Fibroblast of the aortic adventitia (primary cell): ENCODE measurements at regions not wholly inside any gene's neighbourhood (a gene's known extent, or its start where the extent isn't known, plus 50 kb on each side); places are given as distances from the start of the nearest gene placed in this dataset.
A peak's percentile ranks its signal among the peaks of the same experiment; 100 is the strongest.

Experiments
- DNase-seq: peaks from one replicate; pipeline ENCODE4 v3.0.0-alpha.2; 2010; ENCODE audit warnings: low read depth
- H3K4me3 ChIP-seq: 2 replicates; pipeline ENCODE4 v1.5.1; 2011; ENCODE audit warnings: low read depth, mild to moderate bottlenecking, control low read depth, low read length, moderate library complexity
- TF ChIP-seq, protein P1 (sequence below): IDR thresholded peaks from 2 replicates; pipeline ENCODE4 v1.5.1; 2011; ENCODE audit warnings: mild to moderate bottlenecking, low read length, control low read depth, inconsistent platforms; ENCODE audit not compliant: insufficient read depth

DNA sequence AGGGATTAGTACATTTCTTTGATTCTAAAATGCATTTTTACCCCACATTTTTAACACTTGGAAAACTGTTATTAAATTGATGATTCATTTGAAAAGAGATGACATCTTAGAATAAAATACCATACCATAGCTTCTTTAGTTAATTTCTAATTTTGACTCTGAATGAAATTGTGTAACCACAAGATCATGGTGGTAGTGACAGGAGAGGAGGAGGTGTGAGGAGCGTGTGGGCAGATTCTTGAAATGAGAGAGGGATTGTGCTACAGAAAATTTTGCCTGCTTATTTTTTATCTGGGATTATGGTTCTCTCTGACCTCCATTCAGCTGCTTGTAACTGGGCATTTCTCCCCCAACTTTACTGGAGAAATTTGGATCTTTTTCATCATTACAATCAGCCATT lies 173.3 kb upstream of the CLINT1 start:
- H3K4me3 ChIP-seq, result no peak overlapping the region
- TF ChIP-seq, protein P1, sequence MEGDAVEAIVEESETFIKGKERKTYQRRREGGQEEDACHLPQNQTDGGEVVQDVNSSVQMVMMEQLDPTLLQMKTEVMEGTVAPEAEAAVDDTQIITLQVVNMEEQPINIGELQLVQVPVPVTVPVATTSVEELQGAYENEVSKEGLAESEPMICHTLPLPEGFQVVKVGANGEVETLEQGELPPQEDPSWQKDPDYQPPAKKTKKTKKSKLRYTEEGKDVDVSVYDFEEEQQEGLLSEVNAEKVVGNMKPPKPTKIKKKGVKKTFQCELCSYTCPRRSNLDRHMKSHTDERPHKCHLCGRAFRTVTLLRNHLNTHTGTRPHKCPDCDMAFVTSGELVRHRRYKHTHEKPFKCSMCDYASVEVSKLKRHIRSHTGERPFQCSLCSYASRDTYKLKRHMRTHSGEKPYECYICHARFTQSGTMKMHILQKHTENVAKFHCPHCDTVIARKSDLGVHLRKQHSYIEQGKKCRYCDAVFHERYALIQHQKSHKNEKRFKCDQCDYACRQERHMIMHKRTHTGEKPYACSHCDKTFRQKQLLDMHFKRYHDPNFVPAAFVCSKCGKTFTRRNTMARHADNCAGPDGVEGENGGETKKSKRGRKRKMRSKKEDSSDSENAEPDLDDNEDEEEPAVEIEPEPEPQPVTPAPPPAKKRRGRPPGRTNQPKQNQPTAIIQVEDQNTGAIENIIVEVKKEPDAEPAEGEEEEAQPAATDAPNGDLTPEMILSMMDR, result no peak
- DNase-seq, result no peak

DNA sequence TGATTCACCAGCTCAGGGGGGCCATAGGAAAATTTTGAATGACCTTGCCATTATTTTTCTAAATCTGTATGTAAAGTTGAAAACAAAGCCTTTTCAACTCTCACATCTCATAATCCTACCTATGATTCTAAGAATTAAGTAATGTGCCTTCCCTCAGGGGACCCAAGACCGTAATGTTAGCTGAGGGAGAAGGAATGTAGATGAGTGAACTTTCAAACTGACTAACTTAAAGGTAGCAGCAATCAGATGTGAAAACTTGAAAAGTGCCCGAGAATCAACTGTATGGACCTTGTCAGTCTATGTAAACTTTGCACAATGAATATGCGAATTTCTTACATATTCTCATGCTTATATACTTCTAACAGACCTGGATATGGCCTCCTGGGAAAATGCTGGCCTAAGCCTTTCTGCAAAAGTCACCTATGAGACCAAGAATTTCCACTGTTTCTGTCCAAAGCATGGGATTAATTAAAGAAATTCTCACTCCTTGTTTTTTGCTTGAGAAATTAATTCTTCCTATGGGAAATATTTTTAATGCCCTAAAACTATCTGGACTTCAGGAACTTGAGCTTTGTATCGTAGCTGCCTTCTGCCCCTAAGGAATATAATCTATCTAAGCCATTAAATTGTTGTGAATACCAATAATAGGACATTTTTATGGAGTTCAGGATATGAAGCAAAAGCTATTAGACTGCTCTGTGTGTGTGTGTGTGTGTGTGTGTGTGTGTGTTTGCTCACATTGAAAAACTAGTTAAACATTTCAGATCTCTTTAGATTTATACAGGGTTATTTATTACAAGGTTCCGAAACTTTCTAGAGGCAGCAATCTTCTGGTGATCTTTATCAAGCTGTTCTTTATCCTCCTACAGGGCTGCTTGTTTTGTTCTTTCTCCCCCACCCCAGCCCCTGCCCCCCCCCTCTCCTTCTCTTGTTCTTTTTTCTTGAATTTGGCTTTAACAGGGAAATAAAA lies 169.1 kb upstream of the CLINT1 start:
- no peak for DNase-seq
- H3K4me3 ChIP-seq, result no peak overlapping the region
- TF ChIP-seq, protein P1, result no peak

DNA sequence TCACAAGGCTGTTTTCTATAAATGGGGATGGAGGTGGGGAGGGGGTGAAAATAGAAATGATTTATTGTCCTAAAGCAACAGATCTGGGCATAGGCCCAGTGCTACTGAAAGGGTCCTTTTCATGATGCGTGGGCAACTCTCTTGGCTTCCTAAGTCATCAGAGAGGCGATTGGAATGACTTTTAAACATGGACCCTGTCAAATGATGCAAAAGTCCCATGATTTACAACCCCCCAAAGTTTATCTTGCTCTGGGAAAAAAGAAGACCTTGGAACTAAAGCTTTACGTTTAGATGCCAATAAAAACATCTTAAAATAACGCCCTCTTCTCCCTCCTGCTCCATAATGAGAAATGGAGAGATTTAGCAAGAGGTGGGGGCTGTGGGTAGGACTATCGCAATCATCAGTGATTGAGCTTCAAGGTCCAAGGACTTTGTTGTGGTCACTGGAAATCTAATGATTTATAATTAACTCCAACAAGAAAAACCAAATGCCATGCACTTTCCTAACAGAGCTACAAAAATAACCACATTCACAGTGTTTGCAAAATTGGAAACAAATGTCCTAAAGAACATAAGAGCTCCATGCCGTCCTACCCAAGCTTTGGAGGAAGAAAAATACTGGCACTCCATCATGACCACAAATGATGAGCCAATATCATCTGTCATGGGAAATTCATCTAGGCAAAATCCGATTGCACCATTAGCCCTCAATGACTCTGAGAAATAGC lies 167.5 kb upstream of the CLINT1 start:
- TF ChIP-seq, protein P1, result no peak
- DNase-seq, result peak; percentile 70
- H3K4me3 ChIP-seq, result no peak overlapping the region

DNA sequence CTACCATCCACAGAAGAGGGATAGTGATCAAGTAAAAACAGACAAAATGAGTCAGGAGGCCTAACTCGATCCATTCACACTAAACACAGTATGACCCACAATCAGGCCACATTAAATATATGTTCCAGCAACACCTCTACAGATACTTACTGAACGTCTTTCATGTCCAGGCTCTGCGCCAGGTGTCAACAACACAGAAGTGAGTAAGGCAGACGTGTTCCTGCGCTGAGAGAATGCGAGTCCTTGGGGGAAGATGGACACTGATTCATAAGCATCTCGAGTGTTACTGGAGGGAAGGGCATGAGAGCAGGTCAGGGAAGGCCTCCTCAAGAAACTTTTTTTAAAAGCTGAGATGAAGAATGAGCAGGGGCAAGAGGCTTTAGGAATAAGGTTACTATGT lies 164.3 kb upstream of the CLINT1 start:
- no peak for DNase-seq
- TF ChIP-seq, protein P1, result no peak
- H3K4me3 ChIP-seq, result no peak overlapping the region

DNA sequence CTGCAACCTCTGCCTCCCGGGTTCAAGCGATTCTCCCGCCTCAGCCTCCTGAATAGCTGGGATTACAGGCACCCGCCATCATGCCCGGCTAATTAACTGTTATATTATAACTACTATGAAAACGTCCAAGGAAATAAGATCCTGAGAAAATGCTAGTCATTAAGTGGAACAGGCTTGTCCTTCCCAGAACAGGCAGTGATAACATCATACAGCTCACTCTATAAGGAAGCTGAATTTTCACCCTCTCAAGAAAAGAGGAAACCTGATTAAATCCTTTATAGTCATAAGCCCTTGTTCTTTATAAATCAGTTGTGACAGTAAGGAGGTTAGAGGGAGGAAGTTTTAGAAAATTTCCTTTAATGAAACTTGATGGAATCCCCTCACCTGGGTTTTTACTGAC lies 163.9 kb upstream of the CLINT1 start:
- TF ChIP-seq, protein P1, result no peak
- no peak overlapping the region for H3K4me3 ChIP-seq
- DNase-seq, result no peak

DNA sequence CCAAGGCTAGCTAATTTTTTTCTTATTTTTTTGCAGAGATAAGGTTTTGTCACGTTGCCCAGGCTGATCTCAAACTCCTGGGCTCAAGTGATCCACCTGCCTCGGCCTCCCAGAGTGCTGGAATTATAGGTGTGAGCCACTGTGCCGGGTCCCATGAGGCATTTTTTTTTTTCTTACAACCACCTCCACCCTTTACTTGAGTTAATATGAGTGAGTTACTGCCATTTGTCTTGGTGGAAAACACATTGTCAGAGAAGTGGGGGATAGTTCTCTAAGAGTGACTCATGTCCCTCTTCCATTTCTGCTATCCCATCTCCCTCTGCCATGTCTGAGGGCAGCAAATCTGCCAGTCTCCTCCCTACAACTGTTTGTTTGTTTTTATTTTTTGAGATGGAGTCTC lies 163.4 kb upstream of the CLINT1 start:
- H3K4me3 ChIP-seq, result no peak overlapping the region
- no peak for DNase-seq
- TF ChIP-seq, protein P1, result no peak
